LNCAP (cell line): ENCODE measurements at regions not wholly inside any gene's neighbourhood (a gene's known extent, or its start where the extent isn't known, plus 50 kb on each side); places are given as distances from the start of the nearest gene placed in this dataset.

ENCODE experiments used
- CTCF ChIP-seq: fragments of 450-650 bp; IDR thresholded peaks from 2 replicates; pipeline ENCODE4 v1.5.1; 2017; ENCODE audit warnings: mild to moderate bottlenecking

GRCh38 chr14:57068511-57068910 lies 200.2 kb downstream of the EXOC5 start:
- no peak for TF ChIP-seq CTCF

- peak; percentile 80 for TF ChIP-seq CTCF
Observed at GRCh38 chr14:57066887-57067513, 201.7 kb downstream of the EXOC5 start.

- TF ChIP-seq CTCF: no peak
Observed at GRCh38 chr14:57066463-57066862, 202.2 kb downstream of the EXOC5 start.

GRCh38 chr14:57061009-57061711 lies 207.5 kb downstream of the EXOC5 start:
- TF ChIP-seq CTCF: no peak

- TF ChIP-seq CTCF: no peak
Observed at GRCh38 chr14:57060276-57060955, 208.3 kb downstream of the EXOC5 start.

- TF ChIP-seq CTCF: no peak
Observed at GRCh38 chr14:57058319-57058718, 210.4 kb downstream of the EXOC5 start.

GRCh38 chr14:57057803-57058202 lies 210.9 kb downstream of the EXOC5 start:
- no peak for TF ChIP-seq CTCF
